ENCODE measurements at regions not wholly inside any gene's neighbourhood (a gene's known extent, or its start where the extent isn't known, plus 50 kb on each side); places are given as distances from the start of the nearest gene placed in this dataset.

DNA sequence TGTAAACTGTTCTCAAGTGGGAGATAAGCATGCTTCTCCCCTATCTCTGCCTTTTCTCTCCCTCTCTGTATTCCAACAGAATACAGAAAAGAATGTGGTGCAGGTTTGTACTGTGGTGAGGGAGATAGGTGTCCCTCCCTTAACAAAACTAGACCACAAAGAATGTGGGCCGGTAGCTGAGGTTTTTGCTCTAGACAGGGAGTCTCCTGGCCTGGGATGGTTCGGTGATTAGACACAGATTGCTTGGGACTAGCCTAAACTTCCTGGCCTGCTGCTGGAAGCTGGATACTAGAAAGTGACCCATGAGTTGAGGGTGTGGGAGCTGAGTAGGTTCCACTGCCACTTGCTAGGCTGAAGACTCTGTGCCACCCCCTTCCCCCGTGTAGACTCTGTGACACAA, 143.0 kb downstream of the CXXC4 start:
- no peaks in the 10 kb centered on the region for H3K23me2 ChIP-seq (ENCODE audit: insufficient read length, low read depth, low read length, poor library complexity, severe bottlenecking)
- no peaks in the 10 kb centered on the region for H3K4me1 ChIP-seq (ENCODE audit: insufficient read depth, low read length)
- H2BK5ac ChIP-seq (ENCODE audit: insufficient read length, low read length) = no peak overlapping the region
- no peaks in the 10 kb centered on the region for H3K4me1 Mint-ChIP-seq
- H3K27ac ChIP-seq (ENCODE audit: insufficient read length, low read depth, low read length) = no peak overlapping the region
- no CpG with 5 or more reads among the region's 3 CpGs for WGBS (ENCODE audit: extremely low coverage, insufficient read length, low lambda C conversion rate)
- TF ChIP-seq CTCF (conservative IDR thresholded peaks at IDR 0.05) = no peak
- H4K91ac ChIP-seq (ENCODE audit: insufficient read length, low read depth, low read length) = no peak overlapping the region
- H4K20me1 ChIP-seq (ENCODE audit: control insufficient read depth, insufficient read depth, insufficient read length) = no peaks in the 10 kb centered on the region
- H3K27ac Mint-ChIP-seq = no peak overlapping the region; a peak in 1 of 7 replicates
- no peaks in the 10 kb centered on the region for H3K79me2 ChIP-seq (ENCODE audit: insufficient read depth, low read length)
- H2AK5ac ChIP-seq (ENCODE audit: insufficient read length, low read length) = no peak overlapping the region
- H3K56ac ChIP-seq (ENCODE audit: insufficient read length, low read depth, low read length) = no peak overlapping the region
- no peaks in the 10 kb centered on the region for H3K9me3 ChIP-seq (ENCODE audit: control insufficient read depth, low read depth, low read length)
- peaks cover 8 to 21% of the 10 kb centered on the region in 2 experiments; a peak in 4 of 5 replicates for H3K9me3 Mint-ChIP-seq
- no peaks in the 10 kb centered on the region for H3K27me3 ChIP-seq (ENCODE audit: insufficient read depth, low read length)
- no peak overlapping the region for H2BK120ac ChIP-seq (ENCODE audit: low read depth, low read length, poor library complexity, severe bottlenecking)
- no peak overlapping the region for H2BK20ac ChIP-seq (ENCODE audit: low read depth, low read length, poor library complexity, severe bottlenecking)
- no peak overlapping the region for H3K4ac ChIP-seq (ENCODE audit: low read depth, low read length)
- H3K79me1 ChIP-seq (ENCODE audit: insufficient read depth, low read depth, low read length, poor library complexity, severe bottlenecking) = no peaks in the 10 kb centered on the region
- H3K14ac ChIP-seq (ENCODE audit: insufficient read depth, low read length) = no peak overlapping the region
- H2BK15ac ChIP-seq (ENCODE audit: low read depth, low read length) = no peak overlapping the region
- H3K4me3 Mint-ChIP-seq = no peak overlapping the region
- no peak overlapping the region for H3K23ac ChIP-seq (ENCODE audit: insufficient read length, low read depth, low read length)
- H4K8ac ChIP-seq (replicated peaks; ENCODE audit: insufficient read length, low read depth, low read length) = no peak overlapping the region
- H2BK12ac ChIP-seq (ENCODE audit: insufficient read length, low read depth, low read length) = no peak overlapping the region
- H3T11ph ChIP-seq (ENCODE audit: low read length) = no peak overlapping the region
- no peak for DNase-seq
- H3K4me2 ChIP-seq (ENCODE audit: insufficient read depth, insufficient read length, low read length) = no peak overlapping the region
- H2AFZ ChIP-seq (ENCODE audit: low read length) = no peak overlapping the region
- H3K27me3 Mint-ChIP-seq (ENCODE audit: low read depth) = no peaks in the 10 kb centered on the region
- H3K18ac ChIP-seq (ENCODE audit: insufficient read length, low read depth, low read length) = no peak overlapping the region
- peaks cover 0 to 13% (median 3%) of the 10 kb centered on the region in 3 experiments; a peak in 4 of 7 replicates for H3K36me3 Mint-ChIP-seq (ENCODE audit: insufficient read depth in 1 of 3, low read depth in 3 of 3)
- H4K5ac ChIP-seq (ENCODE audit: insufficient read length, low read depth, low read length) = no peak overlapping the region
- no peak overlapping the region for H3K9ac ChIP-seq (ENCODE audit: extremely low read depth, insufficient read length, low read length)

All from H9 (cell line).